ENCODE measurements at regions not wholly inside any gene's neighbourhood (a gene's known extent, or its start where the extent isn't known, plus 50 kb on each side); places are given as distances from the start of the nearest gene placed in this dataset.

DNA sequence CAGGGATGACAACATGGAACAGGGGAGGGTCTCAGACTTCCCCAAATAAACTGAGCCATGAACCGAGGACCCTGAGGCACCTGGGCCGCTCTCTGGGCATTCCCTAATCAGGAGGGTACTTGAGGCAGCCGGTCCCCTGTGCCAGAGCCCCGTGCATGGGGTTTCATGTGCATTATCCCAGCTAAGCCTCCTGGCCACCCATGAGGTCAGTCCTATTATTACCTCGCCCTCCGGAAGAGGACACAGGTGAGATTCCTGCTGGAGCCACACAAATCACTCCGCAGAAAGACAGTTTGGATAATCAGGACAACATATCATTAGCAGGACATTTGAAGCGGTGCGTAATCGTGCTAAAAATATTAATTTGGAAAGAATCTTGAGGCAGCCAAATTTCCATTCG, 274.0 kb downstream of the PARN start:
- TF ChIP-seq ZNF274 (IDR thresholded peaks at IDR 0.05; ENCODE audit: low read depth, low read length) (no peak), YY1 (IDR thresholded peaks at IDR 0.05; ENCODE audit: insufficient read depth, insufficient read length) (no peak), SUZ12 (IDR thresholded peaks at IDR 0.05; ENCODE audit: extremely low read depth, insufficient read depth, insufficient read length) (no peak)

Data from NT2/D1 (cell line).